Fibroblast of skin of back (primary cell): ENCODE measurements at regions not wholly inside any gene's neighbourhood (a gene's known extent, or its start where the extent isn't known, plus 50 kb on each side); places are given as distances from the start of the nearest gene placed in this dataset.

Experiments used
- DNase-seq: peaks from one replicate; pipeline ENCODE4 v3.0.0-alpha.2; 2013

GRCh38 chr20:41939659-41940058 is 321.5 kb upstream of the CHD6 start:
- no peak for DNase-seq

- DNase-seq = no peak
These were observed 320.2 kb upstream of the CHD6 start for GRCh38 chr20:41938353-41938752.

- no peak for DNase-seq
These were observed 317.1 kb upstream of the CHD6 start for GRCh38 chr20:41935259-41935791.

GRCh38 chr20:41932431-41932830 is 314.3 kb upstream of the CHD6 start:
- no peak for DNase-seq

- DNase-seq = no peak
These were observed 309.5 kb upstream of the CHD6 start for GRCh38 chr20:41927655-41928054.

- no peak for DNase-seq
These were observed 309.0 kb upstream of the CHD6 start for GRCh38 chr20:41927189-41927588.

GRCh38 chr20:41925476-41925875 is 307.3 kb upstream of the CHD6 start:
- no peak for DNase-seq

- no peak for DNase-seq
These were observed 305.4 kb upstream of the CHD6 start for GRCh38 chr20:41923624-41924023.

- DNase-seq = no peak
These were observed 295.0 kb upstream of the CHD6 start for GRCh38 chr20:41913146-41913545.

- DNase-seq = no peak
These were observed 292.4 kb upstream of the CHD6 start for GRCh38 chr20:41910558-41910957.

- no peak for DNase-seq
These were observed 287.0 kb upstream of the CHD6 start for GRCh38 chr20:41905199-41905598.

GRCh38 chr20:41903586-41903985 is 285.4 kb upstream of the CHD6 start:
- no peak for DNase-seq

GRCh38 chr20:41902346-41902745 is 284.2 kb upstream of the CHD6 start:
- DNase-seq = no peak

- no peak for DNase-seq
These were observed 282.1 kb upstream of the CHD6 start for GRCh38 chr20:41900201-41900691.

- no peak for DNase-seq
These were observed 279.5 kb upstream of the CHD6 start for GRCh38 chr20:41897708-41898107.

GRCh38 chr20:41895241-41896032 is 277.3 kb upstream of the CHD6 start:
- no peak for DNase-seq

GRCh38 chr20:41894255-41894963 is 276.2 kb upstream of the CHD6 start:
- no peak for DNase-seq

- no peak for DNase-seq
These were observed 273.9 kb upstream of the CHD6 start for GRCh38 chr20:41892031-41892430.

GRCh38 chr20:41889844-41890224 is 271.7 kb upstream of the CHD6 start:
- peak; percentile 0 for DNase-seq

GRCh38 chr20:41889126-41889843 is 271.1 kb upstream of the CHD6 start:
- no peak for DNase-seq

GRCh38 chr20:41888434-41888833 is 270.3 kb upstream of the CHD6 start:
- DNase-seq = no peak

- DNase-seq = no peak
These were observed 269.3 kb upstream of the CHD6 start for GRCh38 chr20:41887500-41887899.

- DNase-seq = no peak
These were observed 263.4 kb upstream of the CHD6 start for GRCh38 chr20:41881466-41882046.
